ENCODE measurements at regions not wholly inside any gene's neighbourhood (a gene's known extent, or its start where the extent isn't known, plus 50 kb on each side); places are given as distances from the start of the nearest gene placed in this dataset.
"Not testable (repeated sequence)": the region's sequence is repeated elsewhere in the genome, so short reads cannot be mapped to it uniquely, and the experiment has no call there.

GRCh38 chr11:67800591-67800990, 126.2 kb upstream of the ALDH3B2 start:
- H2AFZ ChIP-seq (ENCODE audit: low read length); H4K91ac ChIP-seq (replicated peaks; ENCODE audit: insufficient read length, low read length); H3K9me3 ChIP-seq (ENCODE audit: insufficient read depth in 2 of 2, low read depth in 1 of 2, low read length in 1 of 2); H3K4me1 ChIP-seq (replicated peaks in 1 of 4; ENCODE audit: control insufficient read depth in 3 of 4, insufficient read depth in 4 of 4, low read length in 3 of 4); H3K23ac ChIP-seq (ENCODE audit: insufficient read length); H3K56ac ChIP-seq (replicated peaks; ENCODE audit: insufficient read length, low read depth, low read length); H2AK5ac ChIP-seq (ENCODE audit: low read depth, low read length); H2BK20ac ChIP-seq (ENCODE audit: low read length); H4K8ac ChIP-seq (ENCODE audit: extremely low read depth, insufficient read depth, low read length); H2BK5ac ChIP-seq (ENCODE audit: low read depth, low read length); H2BK120ac ChIP-seq (replicated peaks; ENCODE audit: low read depth, low read length); H4K20me1 ChIP-seq (replicated peaks in 1 of 2; ENCODE audit: control insufficient read depth in 1 of 2, insufficient read depth in 2 of 2, low read length in 2 of 2); H3K14ac ChIP-seq (ENCODE audit: insufficient read length); H3K36me3 ChIP-seq (ENCODE audit: control insufficient read depth in 2 of 4, insufficient read depth in 4 of 4, low read length in 3 of 4); DNase-seq (ENCODE audit: low read depth in 1 of 2, low spot score in 2 of 2); H3K27me3 ChIP-seq (replicated peaks in 1 of 4; ENCODE audit: control insufficient read depth in 3 of 4, extremely low read depth in 1 of 4, insufficient read depth in 3 of 4, low read length in 3 of 4); H3K23me2 ChIP-seq (ENCODE audit: low read depth, low read length); H3K4me3 ChIP-seq (ENCODE audit: extremely low read depth in 1 of 4, insufficient read depth in 2 of 4, low read depth in 3 of 4, low read length in 4 of 4); H3K27ac ChIP-seq (ENCODE audit: low read depth, low read length); H2BK15ac ChIP-seq (ENCODE audit: low read length); H3K4me2 ChIP-seq (ENCODE audit: insufficient read depth in 1 of 2, low read depth in 2 of 2, low read length in 2 of 2); H2BK12ac ChIP-seq (ENCODE audit: low read depth, low read length); H4K5ac ChIP-seq (ENCODE audit: insufficient read length, low read depth, low read length); H3K18ac ChIP-seq (ENCODE audit: extremely low read depth, low read length); H3K79me2 ChIP-seq (ENCODE audit: control insufficient read depth in 1 of 2, insufficient read depth in 2 of 2, low read length in 2 of 2); H3K4ac ChIP-seq (replicated peaks; ENCODE audit: insufficient read length, low read depth, low read length); H3K79me1 ChIP-seq (ENCODE audit: low read depth, low read length); H3K9ac ChIP-seq (replicated peaks in 1 of 4; ENCODE audit: extremely low read depth in 1 of 4, low read depth in 3 of 4, low read length in 3 of 4); FAIRE-seq; POLR2A ChIA-PET (ENCODE audit: partially characterized antibody): not testable (repeated sequence)
- CTCF ChIA-PET (ENCODE audit: partially characterized antibody), result interaction anchor here (1.0 to 1.4 kb wide), 3 partner anchors 155 to 168 kb away, joined by 3 to 5 read pairs (median 3); no protein-coding TSS in a partner anchor
- 93% methylated on average over 10 of the region's 11 CpGs; no CpG with 5 or more reads in 1 of the 2 experiments for WGBS, 2 experiments (ENCODE audit: extremely low coverage in 1 of 2, insufficient coverage in 1 of 2, insufficient read length in 1 of 2, insufficient replicate concordance in 2 of 2, low coverage in 1 of 2, low lambda C conversion rate in 2 of 2, missing lambda C conversion rate in 1 of 2)

Data from H1 (cell line).